Progenitor cell of endocrine pancreas (in vitro differentiated cells): ENCODE measurements at regions not wholly inside any gene's neighbourhood (a gene's known extent, or its start where the extent isn't known, plus 50 kb on each side); places are given as distances from the start of the nearest gene placed in this dataset.
"Not testable (repeated sequence)": the region's sequence is repeated elsewhere in the genome, so short reads cannot be mapped to it uniquely, and the experiment has no call there.

ENCODE experiments used
- DNase-seq: peaks from one replicate; pipeline ENCODE4 v3.0.0; 2021; ENCODE audit warnings: low spot score; ENCODE audit not compliant: unreplicated experiment
- H3K27ac Mint-ChIP-seq: 2 replicates; pipeline ENCODE4 v1.8.0; 2021; ENCODE audit warnings: mild to moderate bottlenecking, moderate library complexity, mixed read lengths
- H3K27me3 Mint-ChIP-seq: 2 replicates; pipeline ENCODE4 v1.8.0; 2021; ENCODE audit warnings: mixed read lengths
- H3K36me3 Mint-ChIP-seq: 2 replicates; pipeline ENCODE4 v1.8.0; 2022; ENCODE audit warnings: mixed read lengths; ENCODE audit not compliant: insufficient read depth
- H3K4me1 Mint-ChIP-seq: 2 replicates; pipeline ENCODE4 v1.8.0; 2021; ENCODE audit warnings: low read depth, mixed read lengths
- H3K4me3 Mint-ChIP-seq: 2 replicates; pipeline ENCODE4 v1.8.0; 2021; ENCODE audit warnings: low read depth, mild to moderate bottlenecking, moderate library complexity, mixed read lengths
- H3K9me3 Mint-ChIP-seq: 2 replicates; pipeline ENCODE4 v1.8.0; 2021; ENCODE audit warnings: low read depth, mixed read lengths
- TF ChIP-seq, protein P1 (sequence below): fragments of 200-600 bp; sonication (generic); IDR thresholded peaks from one replicate; pipeline ENCODE4 v1.5.0; 2021; ENCODE audit warnings: antibody characterized with exemption, mild to moderate bottlenecking; ENCODE audit not compliant: unreplicated experiment

DNA sequence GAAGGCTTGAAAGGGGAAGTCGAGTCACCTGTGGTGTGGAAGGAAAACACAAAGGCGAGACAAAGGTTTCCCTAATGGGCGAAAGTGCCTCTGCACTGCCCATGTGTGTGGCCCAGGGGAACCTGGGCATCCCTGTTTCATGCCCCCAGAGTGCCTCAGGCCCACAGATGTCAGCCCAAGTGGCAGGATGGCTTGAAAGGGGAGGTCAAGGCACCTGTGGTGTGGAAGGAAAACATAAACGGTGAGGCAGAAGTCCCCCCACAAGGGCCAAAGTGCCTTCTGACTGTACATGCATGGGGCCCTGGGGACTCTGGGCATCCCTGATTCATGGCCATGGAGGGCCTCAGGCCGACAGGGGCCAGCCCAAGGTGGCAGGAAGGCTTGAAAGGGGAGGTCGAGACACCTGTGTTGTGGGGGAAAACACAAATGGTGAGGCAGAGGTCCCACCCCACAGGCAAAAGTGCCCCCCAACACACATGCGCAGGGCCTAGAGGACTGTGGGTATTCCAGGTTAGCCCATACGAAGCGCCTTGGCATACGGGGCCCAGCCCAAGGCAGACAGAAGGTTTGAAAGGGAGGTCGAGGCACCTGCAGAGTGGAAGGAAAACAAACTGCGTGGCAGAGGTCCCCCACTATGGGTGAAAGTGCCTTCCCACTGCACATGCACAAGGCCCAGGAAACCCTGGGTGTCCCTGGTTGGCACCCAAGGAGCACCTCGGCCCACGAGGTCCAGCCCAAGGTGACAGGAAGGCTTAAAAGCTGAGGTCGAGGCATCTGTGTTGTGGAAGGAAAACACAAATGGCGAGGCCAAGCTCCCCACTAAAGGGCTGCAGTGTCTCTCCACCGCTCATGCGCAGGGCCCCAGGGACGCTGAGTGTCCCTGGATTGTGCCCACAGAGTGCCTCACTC is 382.3 kb downstream of the ALG10 start:
- peak; percentile 9 for DNase-seq
- Mint-ChIP-seq H3K27ac (no peak overlapping the region), H3K9me3 (peaks cover 68% of the 10 kb centered on the region), H3K36me3 (peaks cover 4% of the 10 kb centered on the region), H3K4me3 (no peak overlapping the region), H3K4me1 (no peaks in the 10 kb centered on the region), H3K27me3 (no peaks in the 10 kb centered on the region)
- TF ChIP-seq, protein P1, sequence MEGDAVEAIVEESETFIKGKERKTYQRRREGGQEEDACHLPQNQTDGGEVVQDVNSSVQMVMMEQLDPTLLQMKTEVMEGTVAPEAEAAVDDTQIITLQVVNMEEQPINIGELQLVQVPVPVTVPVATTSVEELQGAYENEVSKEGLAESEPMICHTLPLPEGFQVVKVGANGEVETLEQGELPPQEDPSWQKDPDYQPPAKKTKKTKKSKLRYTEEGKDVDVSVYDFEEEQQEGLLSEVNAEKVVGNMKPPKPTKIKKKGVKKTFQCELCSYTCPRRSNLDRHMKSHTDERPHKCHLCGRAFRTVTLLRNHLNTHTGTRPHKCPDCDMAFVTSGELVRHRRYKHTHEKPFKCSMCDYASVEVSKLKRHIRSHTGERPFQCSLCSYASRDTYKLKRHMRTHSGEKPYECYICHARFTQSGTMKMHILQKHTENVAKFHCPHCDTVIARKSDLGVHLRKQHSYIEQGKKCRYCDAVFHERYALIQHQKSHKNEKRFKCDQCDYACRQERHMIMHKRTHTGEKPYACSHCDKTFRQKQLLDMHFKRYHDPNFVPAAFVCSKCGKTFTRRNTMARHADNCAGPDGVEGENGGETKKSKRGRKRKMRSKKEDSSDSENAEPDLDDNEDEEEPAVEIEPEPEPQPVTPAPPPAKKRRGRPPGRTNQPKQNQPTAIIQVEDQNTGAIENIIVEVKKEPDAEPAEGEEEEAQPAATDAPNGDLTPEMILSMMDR = no peak

DNA sequence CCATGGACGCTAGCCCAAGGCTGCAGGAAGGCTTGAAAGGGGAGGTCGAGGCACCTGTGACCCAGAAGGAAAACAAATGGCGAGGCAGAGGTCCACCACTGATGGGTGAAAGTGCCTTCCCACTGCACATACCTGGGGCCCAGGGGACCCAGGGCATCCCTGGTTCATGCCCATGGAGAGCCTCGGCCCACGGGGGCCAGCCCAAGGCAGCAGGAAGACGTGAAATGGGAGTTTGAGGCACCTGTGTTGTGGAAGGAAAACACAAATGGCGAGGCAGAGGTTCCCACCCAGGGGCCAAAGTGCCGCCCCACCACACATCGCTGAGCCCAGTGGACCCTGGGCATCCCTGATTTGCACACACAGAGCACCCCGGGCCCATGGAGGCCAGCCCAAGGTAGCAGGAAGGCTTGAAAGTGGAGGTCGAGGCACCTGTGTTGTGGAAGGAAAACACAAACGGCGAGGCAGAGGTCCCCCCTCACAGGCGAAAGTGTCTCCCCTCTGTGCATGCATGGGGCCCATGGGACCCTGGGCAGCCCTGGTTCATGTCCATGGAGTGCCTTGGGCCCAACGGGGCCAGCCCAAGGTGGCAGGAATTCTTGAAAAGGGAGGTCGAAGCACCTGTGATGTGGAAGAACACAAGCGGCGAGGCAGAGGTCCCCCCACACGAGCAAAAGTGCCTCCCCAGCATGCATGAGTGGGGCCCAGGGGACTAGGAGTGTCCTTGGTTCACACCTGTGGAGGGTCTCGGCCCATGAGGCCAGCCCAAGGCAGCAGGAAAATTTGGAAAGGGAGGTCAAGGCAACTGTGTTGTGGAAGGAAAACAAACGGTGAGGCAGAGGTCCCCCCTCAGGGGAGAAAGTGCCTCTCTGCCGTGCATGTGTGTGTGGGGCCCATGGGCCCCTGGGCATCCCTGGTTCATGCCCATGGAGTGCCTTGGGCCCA is 383.3 kb downstream of the ALG10 start:
- H3K4me3 Mint-ChIP-seq = no peak overlapping the region
- peaks cover 4% of the 10 kb centered on the region for H3K36me3 Mint-ChIP-seq
- peaks cover 71% of the 10 kb centered on the region for H3K9me3 Mint-ChIP-seq
- DNase-seq = peak; percentile 8
- H3K27me3 Mint-ChIP-seq = no peaks in the 10 kb centered on the region
- H3K4me1 Mint-ChIP-seq = no peaks in the 10 kb centered on the region
- no peak overlapping the region for H3K27ac Mint-ChIP-seq
- TF ChIP-seq, protein P1 = no peak

DNA sequence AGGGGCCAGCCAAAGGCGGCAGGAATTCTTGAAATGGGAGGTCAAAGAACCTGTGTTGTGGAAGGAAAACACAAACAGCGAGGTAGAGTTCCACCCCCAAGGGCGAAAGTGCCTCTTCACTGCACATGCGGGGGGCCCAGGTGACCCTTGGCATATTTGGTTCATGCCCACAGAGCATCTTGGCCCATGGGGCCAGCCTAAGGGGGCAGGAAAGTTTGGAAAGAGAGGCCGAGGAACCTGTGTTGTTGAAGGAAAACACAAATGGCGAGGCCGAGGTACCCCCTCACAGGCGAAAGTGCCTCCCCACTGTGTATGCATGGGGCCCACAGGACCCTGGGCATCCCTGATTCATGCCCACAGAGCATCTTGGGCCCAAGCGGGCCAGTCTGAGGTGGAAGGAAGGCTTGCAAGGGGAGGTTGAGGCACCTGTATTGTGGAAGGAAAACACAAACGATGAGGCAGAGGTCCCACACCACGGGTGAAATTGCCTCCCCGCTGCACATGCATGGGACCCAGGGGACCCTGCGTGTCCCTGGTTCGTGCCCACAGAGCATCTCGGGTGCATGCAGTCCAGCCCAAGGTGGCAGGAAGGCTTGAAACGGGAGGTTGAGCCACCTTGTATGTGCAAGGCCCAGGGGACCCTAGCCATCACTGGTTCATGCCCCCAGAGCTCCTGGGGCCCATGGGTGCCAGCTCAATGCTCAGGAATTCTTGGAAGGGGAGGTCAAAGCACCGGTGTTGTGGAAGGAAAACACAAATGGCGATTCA is 384.1 kb downstream of the ALG10 start:
- TF ChIP-seq, protein P1 = no peak
- no peak overlapping the region for H3K4me3 Mint-ChIP-seq
- H3K27ac Mint-ChIP-seq = no peak overlapping the region
- H3K4me1 Mint-ChIP-seq = no peaks in the 10 kb centered on the region
- H3K36me3 Mint-ChIP-seq = peaks cover 5% of the 10 kb centered on the region
- peak; percentile 9 for DNase-seq
- peaks cover 72% of the 10 kb centered on the region for H3K9me3 Mint-ChIP-seq
- H3K27me3 Mint-ChIP-seq = no peaks in the 10 kb centered on the region

DNA sequence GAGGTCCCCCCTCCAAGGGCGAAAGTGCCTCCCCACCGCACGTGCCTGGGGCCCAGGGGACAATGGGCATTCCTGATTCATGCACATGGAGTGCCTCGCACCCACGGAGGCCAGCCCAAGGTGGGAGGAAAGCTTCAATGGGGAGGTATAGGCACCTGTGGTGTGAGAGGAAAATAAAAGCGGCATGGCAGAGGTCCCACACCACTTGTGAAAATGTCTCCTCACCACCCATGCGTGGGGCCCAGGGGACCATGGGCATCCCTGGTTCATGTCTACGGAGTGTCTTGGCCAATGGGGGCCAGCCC is 384.7 kb downstream of the ALG10 start:
- Mint-ChIP-seq H3K4me3 (no peak overlapping the region), H3K36me3 (peaks cover 5% of the 10 kb centered on the region), H3K4me1 (no peaks in the 10 kb centered on the region), H3K9me3 (peaks cover 74% of the 10 kb centered on the region), H3K27ac (no peak overlapping the region), H3K27me3 (no peaks in the 10 kb centered on the region)
- TF ChIP-seq, protein P1 = no peak
- peak; percentile 7 for DNase-seq

DNA sequence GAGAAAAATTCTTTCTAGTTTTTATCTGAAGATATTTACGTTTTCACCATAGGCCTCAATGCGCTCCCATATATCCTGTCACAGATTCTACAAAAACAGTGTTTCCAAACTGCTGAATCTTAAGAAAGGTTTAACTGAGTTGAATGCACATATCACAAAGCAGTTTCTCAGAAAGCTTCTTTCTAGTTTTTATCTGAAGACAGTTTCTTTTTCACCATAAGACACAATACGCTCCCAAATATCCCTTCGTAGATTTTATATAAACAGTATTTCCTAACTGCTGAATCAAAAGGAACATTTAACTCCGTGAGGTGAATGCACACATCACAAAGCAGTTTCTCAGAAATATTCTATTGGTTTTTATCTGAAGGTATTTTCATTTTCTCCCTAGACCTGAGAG is 385.5 kb downstream of the ALG10 start:
- H3K9me3 Mint-ChIP-seq = peaks cover 74% of the 10 kb centered on the region
- H3K4me3 Mint-ChIP-seq = no peak overlapping the region
- no peaks in the 10 kb centered on the region for H3K4me1 Mint-ChIP-seq
- peaks cover 5% of the 10 kb centered on the region for H3K36me3 Mint-ChIP-seq
- H3K27ac Mint-ChIP-seq = no peak overlapping the region
- DNase-seq = no peak
- TF ChIP-seq, protein P1 = no peak
- no peaks in the 10 kb centered on the region for H3K27me3 Mint-ChIP-seq

DNA sequence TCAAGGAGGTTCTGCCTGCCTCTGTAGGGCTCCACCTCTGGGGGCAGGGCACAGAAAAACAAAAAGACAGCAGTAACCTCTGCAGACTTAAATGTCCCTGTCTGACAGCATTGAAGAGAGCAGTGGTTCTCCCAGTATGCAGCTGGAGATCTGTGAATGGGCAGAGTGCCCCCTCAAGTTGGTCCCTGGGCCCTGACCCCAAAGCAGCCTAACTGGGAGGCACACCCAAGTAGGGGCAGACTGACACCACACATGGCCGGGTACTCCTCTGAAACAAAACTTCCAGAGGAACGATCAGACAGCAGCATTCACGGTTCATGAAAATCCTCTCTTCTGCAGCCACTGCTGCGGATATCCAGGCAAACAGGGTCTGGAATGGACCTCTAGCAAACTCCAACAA is 409.2 kb downstream of the ALG10 start:
- not testable (repeated sequence) for H3K27ac Mint-ChIP-seq, H3K36me3 Mint-ChIP-seq, H3K27me3 Mint-ChIP-seq, DNase-seq, H3K4me3 Mint-ChIP-seq, H3K4me1 Mint-ChIP-seq
- peaks cover 80% of the 10 kb centered on the region for H3K9me3 Mint-ChIP-seq
